T-cell (primary cell): ENCODE measurements at regions not wholly inside any gene's neighbourhood (a gene's known extent, or its start where the extent isn't known, plus 50 kb on each side); places are given as distances from the start of the nearest gene placed in this dataset.

Experiments
- ATAC-seq, 4 experiments: fragments of 200-7000 bp in 3 of 4; fragments of 150-1000 bp in 1 of 4; cut with Tn5 transposase; replicated peaks in 1 of 4; 1 replicate in 3 of 4; 2 replicates in 1 of 4; pipeline ENCODE4 v1.10.0; 2021; ENCODE audit warnings: moderate library complexity in 3 of 4, mild to moderate bottlenecking in 2 of 4, moderate number of reproducible peaks in 1 of 4
- CTCF ChIA-PET, 2 donors: fragments of 300-600 bp; sonication (Branson Sonifier 250); formaldehyde crosslinking; loops; one replicate each; lab custom pipeline; 2022; ENCODE audit warnings: antibody characterized with exemption in 2 of 2; lab: Charles Lee
- POLR2A ChIA-PET, 2 donors: fragments of 300-600 bp; sonication (Branson Sonifier 250); formaldehyde crosslinking; loops; one replicate each; lab custom pipeline; 2022; ENCODE audit warnings: antibody characterized with exemption in 2 of 2; lab: Charles Lee
- DNase-seq, 35 experiments: peaks; one replicate each; pipeline versions ENCODE4 v3.0.0 to v3.0.0-alpha.2; 2013 to 2023
- H3K27ac ChIP-seq: one replicate; pipeline ENCODE4 v1.5.1; 2013; ENCODE audit warnings: low read length
- H3K27me3 ChIP-seq, 2 experiments: replicated peaks in 1 of 2; 1 replicate in 1 of 2; 2 replicates in 1 of 2; pipeline versions ENCODE4 v1.6.1 to v1.7.0; 2013; ENCODE audit warnings: low read length in 1 of 2, mixed read lengths in 1 of 2; ENCODE audit not compliant: control insufficient read depth in 2 of 2, insufficient read depth in 2 of 2; ENCODE audit errors: extremely low read depth in 1 of 2
- H3K36me3 ChIP-seq, 2 donors: 1 replicate in 1 of 2; 2 replicates in 1 of 2; pipeline versions ENCODE4 v1.6.1 to v1.7.0; 2013; ENCODE audit warnings: low read length in 1 of 2; ENCODE audit not compliant: control insufficient read depth in 2 of 2, insufficient read depth in 1 of 2; ENCODE audit errors: extremely low read depth in 1 of 2
- H3K4me1 ChIP-seq, 2 experiments: 1 replicate in 1 of 2; 2 replicates in 1 of 2; pipeline versions ENCODE4 v1.6.1 to v1.7.0; 2013; ENCODE audit warnings: low read length in 2 of 2, mixed read lengths in 1 of 2; ENCODE audit not compliant: insufficient read depth in 2 of 2, control insufficient read depth in 1 of 2; ENCODE audit errors: extremely low read depth in 1 of 2
- H3K4me3 ChIP-seq, 2 donors: 1 replicate in 1 of 2; 2 replicates in 1 of 2; pipeline versions ENCODE4 v1.5.1 to v1.7.0; 2013; ENCODE audit warnings: mild to moderate bottlenecking in 2 of 2, low read length in 1 of 2, moderate library complexity in 1 of 2; ENCODE audit not compliant: control insufficient read depth in 1 of 2; ENCODE audit errors: extremely low read depth in 1 of 2
- H3K9me3 ChIP-seq: 2 replicates; pipeline ENCODE4 v1.7.0; 2013
- H3K27ac Mint-ChIP-seq, 2 donors: one replicate each; pipeline ENCODE4 v1.8.0; 2020 to 2021; ENCODE audit warnings: mild to moderate bottlenecking in 2 of 2, mixed read lengths in 2 of 2
- H3K27me3 Mint-ChIP-seq, 2 donors: one replicate each; pipeline ENCODE4 v1.8.0; 2021 to 2022; ENCODE audit warnings: mixed read lengths in 2 of 2
- H3K36me3 Mint-ChIP-seq: one replicate; pipeline ENCODE4 v1.8.0; 2021; ENCODE audit warnings: mixed read lengths
- H3K4me1 Mint-ChIP-seq, 3 donors: one replicate each; pipeline ENCODE4 v1.8.0; 2020 to 2022; ENCODE audit warnings: mixed read lengths in 3 of 3, mild to moderate bottlenecking in 1 of 3
- H3K4me3 Mint-ChIP-seq, 3 donors: one replicate each; pipeline ENCODE4 v1.8.0; 2020 to 2022; ENCODE audit warnings: mild to moderate bottlenecking in 3 of 3, mixed read lengths in 3 of 3, moderate library complexity in 3 of 3
- H3K9me3 Mint-ChIP-seq, 3 donors: one replicate each; pipeline ENCODE4 v1.8.0; 2020 to 2022; ENCODE audit warnings: mixed read lengths in 3 of 3
- WGBS: methylation state at CpG from one replicate; pipeline ENCODE4 v1.1.5; 2013; ENCODE audit warnings: missing lambda C conversion rate; ENCODE audit not compliant: insufficient coverage; 5-methylcytosine and 5-hydroxymethylcytosine counted together

DNA sequence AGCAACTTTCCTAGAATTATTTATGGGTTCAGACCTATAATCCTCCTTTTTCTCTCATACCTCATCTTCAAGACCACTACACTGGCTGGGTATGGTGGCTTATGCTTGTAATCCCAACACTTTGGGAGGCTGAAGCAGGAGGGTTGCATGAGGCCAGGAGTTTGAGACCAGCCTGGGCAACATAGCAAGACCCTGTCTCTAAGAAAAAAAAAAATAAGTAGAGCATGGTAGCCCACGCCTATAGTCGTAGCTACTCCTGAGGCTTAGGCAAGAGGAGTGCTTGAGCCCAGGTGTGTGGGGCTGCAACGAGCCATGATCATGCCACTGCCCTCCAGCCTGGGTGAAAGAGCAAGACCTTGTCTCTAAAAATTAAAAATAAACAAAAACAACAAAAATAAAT lies 832.4 kb downstream of the PCDH18 start:
- Histone ChIP-seq H3K9me3 (no peaks in the 10 kb centered on the region), H3K27ac (no peak overlapping the region), H3K27me3 (no peaks in the 10 kb centered on the region), H3K4me1 (no peaks in the 10 kb centered on the region), H3K4me3 (no peak overlapping the region), H3K36me3 (no peaks in the 10 kb centered on the region)
- 77% methylated on average over 2 of the region's 3 CpGs for WGBS
- H3K27ac Mint-ChIP-seq = no peak overlapping the region
- no peak overlapping the region for H3K4me3 Mint-ChIP-seq
- peaks cover 1 to 14% (median 3%) of the 10 kb centered on the region in 3 donors for H3K9me3 Mint-ChIP-seq
- DNase-seq (no peak), ATAC-seq (no peak)
- POLR2A ChIA-PET = no interaction called here
- CTCF ChIA-PET = no interaction called here
- no peaks in the 10 kb centered on the region for H3K36me3 Mint-ChIP-seq
- H3K27me3 Mint-ChIP-seq = no peaks in the 10 kb centered on the region
- H3K4me1 Mint-ChIP-seq = no peaks in the 10 kb centered on the region

DNA sequence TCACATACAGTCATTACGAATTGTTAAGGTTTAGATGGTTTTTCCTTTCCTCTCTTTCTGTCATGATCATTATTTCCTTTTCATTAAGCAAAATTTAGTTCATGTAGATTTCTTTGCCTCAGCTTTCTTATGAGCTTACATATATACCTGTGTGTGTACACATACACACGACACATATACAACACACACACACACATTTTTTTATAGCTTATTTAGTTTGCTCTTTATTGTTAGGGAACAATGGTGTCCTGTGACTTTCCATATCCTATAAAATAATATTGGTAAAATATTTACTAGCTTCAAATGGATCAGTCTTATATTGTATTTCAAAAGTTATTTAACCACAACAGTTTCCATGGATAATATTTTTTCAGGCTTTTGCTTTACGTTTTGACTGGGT lies 840.7 kb downstream of the PCDH18 start:
- H3K36me3 ChIP-seq = no peaks in the 10 kb centered on the region
- peaks cover 2 to 14% (median 7%) of the 10 kb centered on the region in 3 donors for H3K9me3 Mint-ChIP-seq

DNA sequence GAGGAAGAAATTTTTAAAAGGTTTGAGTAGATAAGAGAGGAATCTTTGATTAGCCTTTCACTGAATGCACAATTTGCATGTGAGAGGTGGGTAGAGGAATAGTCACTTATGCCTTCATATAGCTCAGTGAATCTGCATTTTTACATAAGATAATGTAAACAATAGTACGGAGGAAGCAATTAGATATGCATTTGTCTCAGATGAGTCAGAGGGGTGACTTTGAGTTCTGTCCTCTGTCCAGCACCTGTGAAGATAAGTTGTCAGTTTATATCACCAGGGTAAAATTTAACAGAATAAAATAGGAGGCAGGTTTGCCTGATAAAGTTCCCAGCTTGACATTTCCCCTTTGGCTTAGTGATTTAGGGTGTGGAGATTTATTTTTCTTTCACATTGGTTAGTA lies 841.9 kb downstream of the PCDH18 start:
- ChIA-PET CTCF (no interaction called here), POLR2A (no interaction called here)
- no peak overlapping the region for H3K4me3 Mint-ChIP-seq
- ATAC-seq (no peak), DNase-seq (no peak)
- Histone ChIP-seq H3K27ac (no peak overlapping the region), H3K36me3 (no peaks in the 10 kb centered on the region), H3K27me3 (no peaks in the 10 kb centered on the region), H3K9me3 (no peaks in the 10 kb centered on the region), H3K4me1 (no peaks in the 10 kb centered on the region), H3K4me3 (no peak overlapping the region)
- H3K36me3 Mint-ChIP-seq = no peaks in the 10 kb centered on the region
- no CpG with 5 or more reads among the region's 1 CpG for WGBS
- H3K27ac Mint-ChIP-seq = no peak overlapping the region
- H3K27me3 Mint-ChIP-seq = no peaks in the 10 kb centered on the region
- peaks cover 2 to 10% (median 8%) of the 10 kb centered on the region in 3 donors for H3K9me3 Mint-ChIP-seq
- H3K4me1 Mint-ChIP-seq = no peaks in the 10 kb centered on the region

More for the DNA sequence above, 840.7 kb downstream of the PCDH18 start:
- ChIA-PET CTCF (no interaction called here), POLR2A (no interaction called here)
- ATAC-seq (no peak), DNase-seq (no peak)
- H3K4me3 ChIP-seq = no peak overlapping the region
- Mint-ChIP-seq H3K27me3 (no peaks in the 10 kb centered on the region), H3K27ac (no peak overlapping the region), H3K36me3 (no peaks in the 10 kb centered on the region), H3K4me3 (no peak overlapping the region), H3K4me1 (no peaks in the 10 kb centered on the region)
- WGBS = no CpG with 5 or more reads among the region's 3 CpGs
- no peaks in the 10 kb centered on the region for H3K27me3 ChIP-seq
- no peaks in the 10 kb centered on the region for H3K9me3 ChIP-seq
- no peaks in the 10 kb centered on the region for H3K4me1 ChIP-seq
- no peak overlapping the region for H3K27ac ChIP-seq

DNA sequence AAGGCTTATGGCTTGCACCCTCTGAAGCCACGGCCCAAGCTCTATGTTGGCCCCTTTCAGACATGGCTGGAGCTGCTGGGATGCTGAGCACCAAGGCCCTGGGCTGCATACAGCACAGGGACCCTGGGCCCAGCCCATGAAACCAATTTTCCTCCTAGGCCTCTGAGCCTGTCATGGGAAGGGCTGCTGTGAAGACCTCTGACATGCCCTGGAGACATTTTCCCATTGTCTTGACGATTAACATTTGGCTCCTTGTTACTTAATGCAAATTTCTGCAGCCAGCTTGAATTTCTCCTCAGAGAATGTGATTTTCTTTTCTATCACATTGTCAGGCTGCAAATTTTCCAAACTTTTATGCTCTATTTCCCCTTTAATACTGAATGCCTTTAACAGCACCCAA lies 844.7 kb downstream of the PCDH18 start:
- peaks cover 2 to 8% (median 5%) of the 10 kb centered on the region in 3 donors for H3K9me3 Mint-ChIP-seq
- H3K4me1 ChIP-seq = no peaks in the 10 kb centered on the region
- H3K36me3 Mint-ChIP-seq = no peaks in the 10 kb centered on the region
- no peaks in the 10 kb centered on the region for H3K36me3 ChIP-seq
- no peak overlapping the region for H3K27ac ChIP-seq
- no peaks in the 10 kb centered on the region for H3K27me3 Mint-ChIP-seq
- H3K4me1 Mint-ChIP-seq = no peaks in the 10 kb centered on the region
- no peak overlapping the region for H3K4me3 Mint-ChIP-seq
- H3K27me3 ChIP-seq = no peaks in the 10 kb centered on the region
- POLR2A ChIA-PET = no interaction called here
- DNase-seq (no peak), ATAC-seq (no peak)
- no peaks in the 10 kb centered on the region for H3K9me3 ChIP-seq
- H3K4me3 ChIP-seq = no peak overlapping the region
- CTCF ChIA-PET = no interaction called here
- 69% methylated on average over 2 of the region's 2 CpGs for WGBS
- H3K27ac Mint-ChIP-seq = no peak overlapping the region

DNA sequence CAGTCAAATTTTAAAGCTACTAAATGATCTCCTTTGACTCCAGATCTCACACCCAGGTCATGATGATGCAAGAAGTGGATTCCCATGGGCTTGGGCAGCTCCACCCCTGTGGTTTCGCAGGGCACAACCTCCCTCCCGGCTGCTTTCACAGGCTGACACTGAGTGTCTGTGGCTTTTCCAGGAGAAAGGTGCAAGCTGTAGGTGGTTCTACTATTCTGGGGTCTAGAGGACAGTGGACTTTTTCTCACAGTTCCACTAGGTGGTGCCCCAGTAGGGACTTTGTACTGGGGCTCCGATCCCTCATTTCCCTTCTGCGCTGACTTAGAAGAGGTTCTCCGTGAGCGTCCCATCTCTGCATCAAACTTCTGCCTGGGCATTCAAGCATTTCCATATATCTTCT lies 845.2 kb downstream of the PCDH18 start:
- ChIA-PET POLR2A (no interaction called here), CTCF (no interaction called here)
- ATAC-seq = no peak
- 92% methylated on average over 4 of the region's 6 CpGs for WGBS
- H3K36me3 ChIP-seq = no peaks in the 10 kb centered on the region
- Mint-ChIP-seq H3K9me3 (peaks cover 2 to 8% (median 5%) of the 10 kb centered on the region in 3 donors), H3K27me3 (no peaks in the 10 kb centered on the region), H3K4me3 (no peak overlapping the region), H3K27ac (no peak overlapping the region), H3K4me1 (no peaks in the 10 kb centered on the region), H3K36me3 (no peaks in the 10 kb centered on the region)
- H3K4me1 ChIP-seq = no peaks in the 10 kb centered on the region
- H3K27ac ChIP-seq = no peak overlapping the region
- H3K27me3 ChIP-seq = no peaks in the 10 kb centered on the region
- DNase-seq = no peak
- H3K9me3 ChIP-seq = no peaks in the 10 kb centered on the region
- no peak overlapping the region for H3K4me3 ChIP-seq

DNA sequence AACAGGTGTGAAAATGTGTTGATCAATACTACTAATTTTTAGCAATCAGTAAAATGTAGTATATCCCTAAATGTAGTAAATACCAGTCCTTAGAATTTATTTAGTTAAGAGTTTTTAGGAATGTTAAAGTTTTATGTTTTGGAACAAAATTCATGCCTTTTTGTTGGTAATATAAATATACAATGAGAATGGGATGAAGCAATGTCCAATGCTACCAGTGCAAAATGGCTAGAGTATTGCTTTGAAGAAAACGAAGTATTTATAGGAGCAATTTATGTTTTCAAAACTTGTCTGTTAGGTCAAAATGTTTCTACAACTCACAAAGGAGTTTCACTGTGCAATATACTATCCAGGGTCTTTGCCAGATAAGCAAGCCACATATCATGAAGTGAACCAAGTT lies 851.5 kb downstream of the PCDH18 start:
- DNase-seq (no peak), ATAC-seq (no peak)
- ChIA-PET POLR2A (no interaction called here), CTCF (no interaction called here)
- Mint-ChIP-seq H3K4me3 (no peak overlapping the region), H3K27ac (no peak overlapping the region), H3K36me3 (no peaks in the 10 kb centered on the region), H3K27me3 (no peaks in the 10 kb centered on the region), H3K9me3 (no peaks in the 10 kb centered on the region), H3K4me1 (no peaks in the 10 kb centered on the region)
- Histone ChIP-seq H3K4me3 (no peak overlapping the region), H3K27ac (no peak overlapping the region), H3K27me3 (no peaks in the 10 kb centered on the region), H3K9me3 (no peaks in the 10 kb centered on the region), H3K4me1 (no peaks in the 10 kb centered on the region), H3K36me3 (no peaks in the 10 kb centered on the region)
- no CpG with 5 or more reads among the region's 1 CpG for WGBS

DNA sequence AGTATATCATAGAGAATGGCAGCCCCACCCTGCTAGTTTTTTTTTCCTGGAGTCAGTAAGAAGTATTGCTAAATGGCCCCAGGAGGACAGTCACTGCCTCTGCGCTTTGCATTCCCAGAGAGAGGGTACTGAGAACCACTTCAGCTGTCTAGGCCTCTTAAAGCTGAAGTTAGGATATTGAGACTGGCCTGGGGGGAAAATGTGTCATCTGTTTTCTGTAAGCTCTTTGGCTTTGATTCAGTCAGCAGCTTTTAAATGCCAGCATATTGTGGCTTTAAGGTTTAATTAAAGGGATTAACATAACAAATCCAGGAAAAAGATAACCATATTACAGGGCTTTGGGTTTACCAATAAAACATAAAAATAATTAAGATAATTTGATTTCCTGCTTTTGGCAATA lies 852.0 kb downstream of the PCDH18 start:
- H3K27me3 ChIP-seq = no peaks in the 10 kb centered on the region
- DNase-seq (no peak), ATAC-seq (no peak)
- WGBS = no CpG with 5 or more reads among the region's 1 CpG
- H3K4me1 ChIP-seq = no peaks in the 10 kb centered on the region
- ChIA-PET CTCF (no interaction called here), POLR2A (interaction anchor here in 1 of 2 donors (0.6 kb wide), 1 partner anchor 902 kb away, joined by 3 read pairs; no protein-coding TSS in a partner anchor)
- H3K27ac ChIP-seq = no peak overlapping the region
- H3K36me3 ChIP-seq = no peaks in the 10 kb centered on the region
- H3K9me3 Mint-ChIP-seq = no peaks in the 10 kb centered on the region
- H3K4me1 Mint-ChIP-seq = no peaks in the 10 kb centered on the region
- no peaks in the 10 kb centered on the region for H3K9me3 ChIP-seq
- H3K36me3 Mint-ChIP-seq = no peaks in the 10 kb centered on the region
- H3K4me3 Mint-ChIP-seq = no peak overlapping the region
- no peaks in the 10 kb centered on the region for H3K27me3 Mint-ChIP-seq
- H3K27ac Mint-ChIP-seq = no peak overlapping the region
- H3K4me3 ChIP-seq = no peak overlapping the region
